H54 (cell line): ENCODE measurements at regions not wholly inside any gene's neighbourhood (a gene's known extent, or its start where the extent isn't known, plus 50 kb on each side); places are given as distances from the start of the nearest gene placed in this dataset.
"Not testable (repeated sequence)": the region's sequence is repeated elsewhere in the genome, so short reads cannot be mapped to it uniquely, and the experiment has no call there.

Experiments
- DNase-seq: peaks from one replicate; pipeline ENCODE4 v3.0.0; 2011; ENCODE audit warnings: low spot score, mixed read lengths; ENCODE audit not compliant: insufficient read length
- FAIRE-seq: peaks from 3 replicates; lab custom pipeline; 2011; peaks lifted over from hg19 to GRCh38; lab: Jason Lieb, UNC
- POLR2A ChIP-seq: IDR thresholded peaks from 2 replicates; pipeline ENCODE4 v1.6.1; 2011; ENCODE audit warnings: low read depth, mild to moderate bottlenecking, low read length

DNA sequence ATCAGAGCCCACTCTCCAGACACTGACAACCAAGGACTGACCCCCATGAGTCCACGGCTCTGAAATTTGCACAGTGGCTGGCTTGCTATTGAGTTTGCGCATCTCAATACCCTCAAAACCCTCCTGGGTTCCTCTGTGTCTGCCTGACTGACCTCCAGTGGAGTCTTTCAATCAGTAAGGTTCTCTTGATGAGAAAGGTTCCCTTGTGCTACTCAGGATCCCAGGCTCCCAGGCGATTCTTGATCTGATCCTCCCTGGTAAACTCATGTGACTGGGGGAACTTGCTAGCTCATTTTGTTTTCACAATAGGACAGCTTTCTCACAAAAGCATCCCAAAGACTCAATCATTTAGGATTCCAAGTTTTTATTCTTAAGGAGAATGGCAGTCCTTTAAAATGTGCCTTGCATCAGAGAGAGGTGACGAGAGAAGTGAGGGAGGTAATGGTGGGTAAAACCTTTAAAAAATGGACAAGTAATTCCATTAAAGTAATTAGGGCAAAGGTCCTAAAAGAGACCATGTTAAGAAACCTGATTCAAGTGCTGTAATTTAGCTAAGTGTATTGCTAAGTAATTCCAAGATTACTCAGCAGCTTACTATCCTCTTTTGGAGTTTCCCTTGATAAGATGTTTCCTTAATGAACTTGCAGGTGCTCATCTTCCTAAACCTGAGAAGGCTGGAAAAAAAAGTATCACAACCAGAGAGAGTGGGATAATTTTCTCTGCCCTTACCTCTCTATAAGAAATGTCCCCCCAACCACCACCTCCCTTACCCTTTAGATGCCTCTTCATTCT lies 304.7 kb upstream of the SGK1 start:
- DNase-seq (no peak), FAIRE-seq (no peak)
- no peak for TF ChIP-seq POLR2A

DNA sequence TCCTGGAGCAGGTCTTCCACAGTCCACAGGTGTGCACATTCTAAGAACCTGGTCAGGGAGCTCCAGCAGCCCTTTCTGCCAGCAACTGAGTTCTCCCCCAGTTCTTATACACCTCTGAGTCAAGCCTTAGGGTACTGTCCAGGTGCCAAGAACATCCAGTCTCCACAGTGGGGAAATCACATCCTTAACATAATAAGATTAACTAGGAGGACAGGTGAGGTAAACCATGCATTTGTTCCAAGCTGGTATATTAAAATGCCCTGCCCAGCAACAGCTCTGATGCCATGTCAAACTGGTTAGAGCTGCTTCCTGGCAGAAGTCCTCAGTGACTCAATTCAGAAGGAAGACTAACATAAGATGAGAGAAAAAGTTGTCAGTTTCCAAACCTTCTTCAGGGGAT lies 303.9 kb upstream of the SGK1 start:
- no peak for TF ChIP-seq POLR2A
- FAIRE-seq (no peak), DNase-seq (no peak)

DNA sequence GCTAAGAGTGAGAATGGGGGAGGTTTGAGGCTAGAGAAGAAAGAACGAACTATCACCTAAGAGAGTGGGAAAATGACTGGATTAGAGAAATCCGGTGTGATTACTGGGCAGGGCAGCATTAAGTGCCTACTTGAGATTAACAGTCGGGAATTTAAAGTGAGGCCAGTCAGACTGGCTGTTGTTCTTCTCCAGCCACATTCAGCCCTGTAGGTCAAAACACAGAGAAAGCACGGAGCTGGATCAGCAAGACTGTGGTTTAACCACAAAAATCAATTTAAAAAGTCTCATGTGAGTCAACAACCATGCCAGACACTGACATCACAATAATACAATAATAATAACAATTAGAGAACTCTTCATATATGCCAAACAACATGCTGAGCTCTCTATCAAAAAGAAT lies 301.9 kb upstream of the SGK1 start:
- peak; percentile 29 for DNase-seq
- no peak for TF ChIP-seq POLR2A
- FAIRE-seq, result no peak

DNA sequence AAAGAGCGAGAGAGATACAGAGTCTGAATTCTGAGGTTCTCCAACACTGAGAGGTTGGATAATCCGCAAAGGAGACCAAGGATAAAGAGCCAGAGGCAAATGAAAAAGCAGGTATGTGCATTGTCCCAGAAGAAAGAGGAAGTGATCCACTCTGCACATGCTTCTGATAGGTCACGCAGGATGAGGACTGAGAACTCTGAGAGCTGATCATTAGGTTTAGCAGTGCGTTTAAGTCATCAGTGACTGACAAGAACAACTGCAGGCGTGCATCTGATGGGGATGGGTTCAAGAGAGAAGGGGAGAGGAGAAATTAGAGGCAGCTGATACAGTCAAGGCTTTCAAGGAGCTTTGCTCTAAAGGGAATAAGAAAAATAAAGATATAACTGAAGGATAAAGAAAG lies 301.2 kb upstream of the SGK1 start:
- TF ChIP-seq POLR2A, result no peak
- FAIRE-seq (no peak), DNase-seq (no peak)

DNA sequence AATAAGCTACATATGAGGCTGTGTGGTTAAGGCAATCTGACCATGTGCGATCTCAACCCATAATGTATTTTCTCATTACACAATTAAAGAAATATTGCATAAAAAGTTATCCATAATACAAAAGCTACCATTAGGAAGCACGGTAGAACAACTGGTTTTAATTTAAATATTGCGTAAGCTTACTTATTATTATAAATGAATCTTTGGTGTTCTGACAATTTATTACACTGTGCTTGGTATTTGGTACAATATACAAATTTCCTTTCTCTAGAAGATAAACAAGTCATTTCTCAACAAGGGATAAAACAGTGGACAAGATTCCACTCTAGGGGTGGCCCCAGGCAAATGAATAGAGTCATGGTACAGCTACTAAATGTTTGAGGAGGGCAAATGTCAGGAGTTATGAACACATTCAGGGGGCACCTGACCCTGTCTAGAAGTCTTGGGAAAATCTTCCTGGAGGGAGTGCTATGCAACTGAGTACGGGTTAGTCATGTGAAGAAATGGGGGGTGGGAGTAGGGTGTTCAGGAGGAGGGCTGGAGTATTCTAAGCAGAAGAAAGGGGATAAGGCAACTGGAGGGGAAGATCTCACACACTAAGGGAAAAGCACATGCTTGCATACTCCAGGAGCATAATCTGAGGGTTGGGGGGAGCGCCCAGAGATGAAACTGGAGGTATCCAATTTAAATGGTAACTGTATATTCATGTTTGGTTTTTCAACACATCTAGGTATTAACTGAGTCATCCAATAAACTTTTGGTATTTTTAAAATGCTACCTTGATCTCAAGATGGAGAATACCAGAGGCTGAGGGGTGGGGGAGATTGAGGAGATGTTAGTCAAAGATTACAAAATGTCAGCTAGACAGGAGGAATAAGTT lies 296.9 kb upstream of the SGK1 start:
- no peak for TF ChIP-seq POLR2A
- DNase-seq, result no peak
- FAIRE-seq, result no peak

DNA sequence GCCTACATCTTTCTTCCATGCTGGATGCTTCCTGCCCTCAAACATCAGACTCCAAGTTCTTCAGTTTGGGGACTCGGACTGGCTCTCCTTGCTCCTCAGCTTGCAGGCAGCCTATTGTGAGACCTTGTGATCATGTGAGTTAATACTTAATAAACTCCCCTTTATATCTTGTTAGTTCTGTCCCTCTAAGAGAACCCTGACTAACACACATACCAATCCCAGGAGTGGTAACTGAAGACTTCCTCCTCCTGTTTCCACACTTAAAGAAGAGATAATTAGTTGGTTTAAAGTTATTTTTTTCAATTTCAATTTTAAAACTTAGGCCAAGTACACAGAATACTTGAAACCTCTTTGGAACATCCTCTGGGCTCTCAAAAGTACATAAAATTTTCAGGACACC lies 294.2 kb upstream of the SGK1 start:
- not testable (repeated sequence) for DNase-seq, FAIRE-seq

DNA sequence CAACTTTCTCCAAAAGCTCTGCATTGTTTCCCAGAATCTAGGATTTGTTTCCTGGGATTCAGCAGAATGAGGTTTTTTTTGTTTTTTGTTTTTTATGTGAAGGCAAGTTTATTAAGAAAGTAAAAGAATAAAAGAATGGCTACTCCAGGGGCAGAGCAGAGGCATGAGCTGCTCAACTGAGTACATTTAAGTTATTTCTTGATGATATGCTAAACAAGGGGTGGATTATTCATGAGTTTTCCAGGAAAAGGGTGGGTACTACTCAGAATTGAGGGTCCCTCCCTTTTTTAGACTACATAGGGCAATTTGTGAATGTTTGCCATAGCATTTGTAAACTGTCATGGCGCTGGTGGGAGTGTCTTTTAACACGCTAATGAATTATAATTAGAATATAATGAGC lies 292.5 kb upstream of the SGK1 start:
- no peak for FAIRE-seq
- TF ChIP-seq POLR2A, result no peak
- no peak for DNase-seq

DNA sequence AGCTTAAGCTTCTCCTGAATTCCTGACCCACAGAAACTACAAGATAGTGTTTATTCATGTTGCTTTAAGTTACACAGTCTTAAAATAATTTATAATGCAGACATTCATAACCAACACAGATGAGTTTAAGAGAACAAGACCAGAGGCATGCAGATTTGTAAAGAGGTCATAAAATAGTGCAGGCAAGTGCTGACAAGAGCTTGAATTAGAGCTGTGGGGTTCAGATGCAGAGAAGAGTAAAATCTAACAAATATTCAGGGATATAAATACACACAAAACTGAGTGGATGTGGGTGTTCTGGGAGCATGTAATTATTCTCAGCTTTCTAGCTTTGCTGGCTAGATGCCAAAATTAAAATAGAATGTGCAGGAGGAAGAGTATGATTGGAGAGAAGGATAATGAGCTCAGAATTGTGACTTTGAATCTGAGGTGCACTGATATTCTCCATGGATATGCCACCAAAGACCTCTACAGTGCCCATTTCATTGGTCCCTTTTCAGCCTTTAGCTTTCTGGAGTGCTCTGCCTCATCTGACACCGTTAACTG lies 291.9 kb upstream of the SGK1 start:
- no peak for TF ChIP-seq POLR2A
- no peak for FAIRE-seq

DNA sequence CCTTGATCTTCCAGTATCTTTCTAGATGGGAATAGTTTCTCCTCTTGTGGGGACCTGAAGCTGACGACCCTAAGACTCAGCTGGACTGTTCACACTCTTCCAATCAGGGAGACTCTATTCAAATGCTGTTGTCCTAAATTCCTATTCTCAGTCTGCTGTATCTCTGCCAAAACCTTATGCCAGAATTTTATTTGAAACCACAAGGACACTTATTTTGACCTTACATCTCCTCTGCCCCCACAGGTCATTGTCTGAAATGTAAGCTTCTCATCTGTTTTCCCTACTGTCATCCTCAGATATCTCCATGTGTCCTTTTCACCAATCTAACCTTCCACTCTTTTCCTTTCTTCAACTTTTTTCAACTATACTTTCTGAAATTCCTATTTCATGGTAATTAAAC lies 289.5 kb upstream of the SGK1 start:
- TF ChIP-seq POLR2A, result no peak
- FAIRE-seq (no peak), DNase-seq (no peak)

More for the DNA sequence above, 291.9 kb upstream of the SGK1 start:
- DNase-seq, result no peak

DNA sequence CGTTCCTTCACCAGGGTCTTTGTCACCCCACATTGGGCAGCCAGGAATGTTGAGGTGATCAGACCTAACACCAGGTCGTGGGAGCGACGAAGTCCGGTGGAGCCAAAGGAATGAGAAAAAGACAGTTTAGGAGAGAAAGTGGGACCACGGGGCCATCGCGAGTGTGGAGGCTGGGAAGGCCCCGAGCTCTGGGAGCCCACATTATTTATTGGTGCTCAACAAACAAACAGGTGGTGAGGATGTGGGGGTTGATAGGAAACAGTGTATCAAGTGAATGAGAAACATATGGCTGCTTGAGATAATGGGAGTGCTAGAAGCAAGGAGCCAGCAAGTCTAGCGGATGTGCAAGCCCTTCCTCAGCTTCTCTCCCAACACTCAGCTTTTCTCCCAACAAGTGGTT lies 287.1 kb upstream of the SGK1 start:
- TF ChIP-seq POLR2A, result no peak
- FAIRE-seq (no peak), DNase-seq (no peak)

DNA sequence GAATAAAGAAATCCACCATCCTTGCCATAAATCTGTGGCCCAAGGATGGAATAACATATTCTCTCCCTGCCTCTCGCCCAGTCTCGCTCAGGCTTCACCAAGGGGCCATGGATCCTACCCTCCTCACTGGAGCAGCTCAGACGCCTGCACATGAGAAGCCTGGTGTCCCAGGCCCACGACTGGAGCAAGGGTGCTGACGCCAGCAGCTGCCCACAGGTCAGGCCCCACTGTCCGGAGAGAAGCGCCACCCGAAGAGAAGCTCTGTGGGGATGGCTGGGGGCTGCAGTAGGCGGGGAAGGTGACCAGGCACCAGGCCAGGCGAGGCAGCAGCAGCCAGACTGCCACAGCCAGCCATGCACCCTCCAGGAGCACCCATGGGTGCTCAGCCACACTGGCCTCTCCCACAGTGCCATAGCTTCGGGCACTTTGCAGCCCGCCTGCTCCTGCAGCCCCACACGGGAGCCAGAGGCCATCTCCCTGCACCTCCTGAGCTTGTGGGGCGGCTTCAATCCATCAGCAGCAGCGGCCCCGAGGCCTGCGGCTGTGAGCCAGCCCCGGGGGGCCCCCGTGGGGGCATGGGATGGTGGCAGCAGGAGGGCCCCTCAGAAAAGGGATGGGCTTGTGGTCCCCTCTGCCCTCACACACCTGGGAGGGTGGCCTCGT lies 286.2 kb upstream of the SGK1 start:
- FAIRE-seq, result no peak
- TF ChIP-seq POLR2A, result no peak
- DNase-seq, result no peak

DNA sequence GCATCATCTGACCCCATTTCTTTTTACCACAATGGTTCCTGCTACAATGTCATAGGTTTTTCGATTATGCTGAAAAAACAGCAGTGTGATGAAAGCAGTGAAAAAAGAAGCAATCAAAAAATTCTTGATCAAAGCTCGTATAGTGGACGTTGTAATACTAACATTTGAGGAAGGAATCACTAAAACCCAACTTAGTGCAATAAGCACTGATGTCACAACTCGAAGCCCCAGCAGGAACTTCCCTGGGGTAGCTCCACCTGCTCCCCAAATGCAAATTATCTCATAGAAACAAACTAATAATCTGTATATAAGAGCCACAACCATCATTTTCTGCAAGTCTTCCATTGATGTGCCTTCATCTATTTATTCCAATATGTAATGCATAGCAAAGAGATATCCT lies 285.6 kb upstream of the SGK1 start:
- FAIRE-seq (no peak), DNase-seq (no peak)
- TF ChIP-seq POLR2A, result no peak

DNA sequence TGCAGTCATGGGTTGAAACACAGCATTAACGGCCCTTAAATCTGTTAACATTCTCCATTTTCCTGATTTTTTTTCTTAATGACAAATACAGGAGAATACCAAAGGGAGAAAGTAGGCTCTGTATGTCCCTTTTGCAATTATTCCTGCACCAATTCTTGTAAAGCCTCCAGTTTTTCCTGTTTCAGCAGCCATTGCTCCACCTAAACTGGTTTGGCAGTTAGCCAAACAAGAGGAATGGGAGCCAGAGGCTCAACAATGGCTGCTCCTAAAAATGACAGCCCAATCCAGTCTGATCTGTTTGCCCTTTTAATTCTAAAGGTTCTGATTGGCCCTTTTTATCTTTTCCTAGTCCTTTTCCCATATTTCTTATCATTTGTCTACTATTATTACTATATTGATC lies 284.2 kb upstream of the SGK1 start:
- DNase-seq (no peak), FAIRE-seq (no peak)
- no peak for TF ChIP-seq POLR2A

DNA sequence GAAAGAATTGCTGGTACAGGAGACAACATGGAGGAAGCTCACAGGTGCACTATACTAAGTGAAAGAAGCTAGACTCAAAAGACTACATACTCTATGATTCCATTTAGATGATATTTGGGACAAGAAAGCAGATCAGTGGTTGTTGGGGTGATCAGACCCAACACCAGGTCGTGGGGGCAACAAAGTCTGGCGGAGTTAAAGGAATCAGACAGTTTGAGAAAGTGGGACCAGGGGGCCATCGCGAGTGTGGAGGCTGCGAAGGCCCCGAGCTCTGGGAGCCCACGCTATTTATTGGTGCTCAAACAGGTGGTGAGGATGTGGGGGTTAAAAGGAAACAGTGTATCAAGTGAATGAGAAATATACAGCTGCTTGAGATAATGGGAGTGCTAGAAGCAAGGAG lies 282.8 kb upstream of the SGK1 start:
- TF ChIP-seq POLR2A, result no peak
- DNase-seq, result no peak
- FAIRE-seq, result no peak

DNA sequence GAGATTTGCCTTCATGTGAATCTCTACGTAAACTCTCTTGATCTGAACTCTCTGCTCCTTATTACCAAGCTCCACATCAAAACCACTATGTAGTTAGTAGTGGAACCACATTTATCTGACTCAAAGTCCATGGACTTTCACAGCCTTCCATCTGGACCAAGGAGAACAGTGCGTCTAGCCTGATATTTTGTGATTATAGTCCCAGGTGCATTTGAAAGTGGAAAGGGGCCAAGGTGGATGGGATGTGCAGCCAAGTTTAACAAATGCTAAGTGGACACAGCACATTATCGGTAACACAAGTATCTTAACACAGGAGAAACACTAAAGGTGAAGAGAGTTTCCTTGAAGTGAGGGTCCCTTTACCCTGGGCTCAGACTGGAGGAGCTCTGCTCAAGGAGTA lies 281.2 kb upstream of the SGK1 start:
- no peak for FAIRE-seq
- TF ChIP-seq POLR2A, result no peak
- DNase-seq, result no peak
